Jurkat, Clone E6-1 (cell line): ENCODE measurements at regions not wholly inside any gene's neighbourhood (a gene's known extent, or its start where the extent isn't known, plus 50 kb on each side); places are given as distances from the start of the nearest gene placed in this dataset.
"Not testable (repeated sequence)": the region's sequence is repeated elsewhere in the genome, so short reads cannot be mapped to it uniquely, and the experiment has no call there.

Source experiments
- DNase-seq: peaks from one replicate; pipeline ENCODE4 v3.0.0-alpha.2; 2011; ENCODE audit warnings: low read depth, low spot score
- H3K4me3 ChIP-seq: 2 replicates; pipeline ENCODE4 v1.5.1; 2011; ENCODE audit warnings: mild to moderate bottlenecking, low read length, control low read depth, moderate library complexity

- DNase-seq: no peak
- no peak overlapping the region for H3K4me3 ChIP-seq
Observed at GRCh38 chr14:43308421-43309110, 1198.5 kb downstream of the FSCB start.

GRCh38 chr14:43307836-43308235 lies 1199.2 kb downstream of the FSCB start:
- H3K4me3 ChIP-seq: no peak overlapping the region
- no peak for DNase-seq

GRCh38 chr14:43306053-43306452 lies 1201.0 kb downstream of the FSCB start:
- no peak overlapping the region for H3K4me3 ChIP-seq
- DNase-seq: no peak

DNA sequence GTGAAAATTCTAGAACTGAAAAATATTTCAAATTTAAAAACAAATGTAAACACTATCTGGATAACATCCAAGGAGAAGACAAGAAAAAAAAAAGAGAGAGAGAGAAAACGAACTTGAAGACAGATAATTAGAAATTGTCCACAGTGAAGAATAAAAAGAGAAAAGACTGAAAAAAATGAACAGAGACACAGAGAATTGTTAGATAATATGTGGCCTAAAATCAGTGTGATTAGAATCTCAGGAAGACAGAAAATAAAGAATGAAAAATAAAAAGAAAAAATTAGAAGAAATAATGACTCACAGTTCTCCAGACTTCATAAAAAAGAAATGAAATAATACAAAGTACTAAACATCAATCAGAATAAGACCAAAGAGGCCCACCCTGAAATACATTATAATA lies 1209.3 kb downstream of the FSCB start:
- no peak overlapping the region for H3K4me3 ChIP-seq
- DNase-seq: no peak

GRCh38 chr14:43296061-43296460 lies 1211.0 kb downstream of the FSCB start:
- not testable (repeated sequence) for H3K4me3 ChIP-seq, DNase-seq

DNA sequence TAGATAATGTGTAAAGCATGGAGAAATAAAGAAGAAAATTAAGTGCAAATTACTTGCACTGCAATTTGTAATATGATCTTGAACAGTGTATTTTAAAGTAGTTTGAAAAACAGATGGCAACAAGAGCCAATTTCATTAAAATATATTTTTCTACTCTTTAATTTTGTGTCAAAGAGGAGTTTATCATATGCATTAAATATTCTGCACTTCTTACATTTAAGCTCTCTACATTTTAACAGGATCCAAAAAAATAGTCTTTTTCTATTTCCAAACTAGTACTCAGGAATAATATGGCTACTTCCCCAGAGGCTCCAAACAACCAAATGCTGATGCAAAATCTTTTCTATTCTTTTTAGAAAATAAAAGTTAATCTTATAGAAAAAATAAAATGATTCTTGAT lies 1221.5 kb downstream of the FSCB start:
- H3K4me3 ChIP-seq: no peak overlapping the region
- no peak for DNase-seq

DNA sequence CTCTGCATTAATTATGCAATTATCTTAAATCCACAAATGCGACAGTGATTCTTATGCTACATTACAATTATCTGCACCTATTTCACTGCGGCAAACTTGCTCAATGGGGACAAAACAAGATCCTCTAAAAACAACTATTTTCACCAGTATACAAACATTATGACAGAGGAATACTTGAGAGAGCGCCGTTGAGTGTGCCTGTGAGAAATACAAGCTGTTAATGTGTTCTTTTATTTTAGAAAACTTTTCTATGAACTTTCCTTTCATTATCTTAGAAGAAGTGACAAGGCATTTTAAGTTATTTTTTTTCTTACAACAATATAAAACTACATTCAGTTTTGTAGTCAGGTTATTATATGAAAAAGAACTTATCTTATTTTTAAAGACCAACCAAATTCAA lies 1247.0 kb downstream of the FSCB start:
- DNase-seq: no peak
- H3K4me3 ChIP-seq: no peak overlapping the region

DNA sequence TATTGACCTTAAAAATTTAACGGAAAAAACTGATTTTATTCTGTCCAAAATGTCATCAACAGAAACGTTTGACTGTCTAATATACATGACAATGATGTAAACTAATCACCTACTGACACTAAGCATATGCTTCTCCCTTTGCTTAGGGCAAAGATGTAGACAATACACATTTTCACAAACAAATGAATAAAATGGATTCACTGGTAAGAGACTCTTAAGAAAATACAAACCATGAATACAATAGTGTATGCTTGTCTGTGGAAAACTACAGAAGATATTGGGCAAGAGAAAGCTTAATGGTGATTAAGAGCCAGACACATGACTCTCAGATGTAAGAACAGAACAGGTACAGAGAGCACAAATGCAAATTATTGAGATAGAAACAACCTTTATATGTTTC lies 1248.7 kb downstream of the FSCB start:
- no peak overlapping the region for H3K4me3 ChIP-seq

DNA sequence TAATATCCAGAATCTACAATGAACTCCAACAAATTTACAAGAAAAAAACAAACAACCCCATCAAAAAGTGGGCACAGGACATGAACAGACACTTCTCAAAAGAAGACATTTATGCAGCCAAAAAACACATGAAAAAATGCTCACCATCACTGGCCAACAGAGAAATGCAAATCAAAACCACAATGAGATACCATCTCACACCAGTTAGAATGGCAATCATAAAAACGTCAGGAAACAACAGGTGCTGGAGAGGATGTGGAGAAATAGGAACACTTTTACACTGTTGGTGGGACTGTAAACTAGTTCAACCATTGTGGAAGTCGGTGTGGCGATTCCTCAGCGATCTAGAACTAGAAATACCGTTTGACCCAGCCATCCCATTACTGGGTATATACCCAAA lies 1250.1 kb downstream of the FSCB start:
- not testable (repeated sequence) for H3K4me3 ChIP-seq, DNase-seq

More for the DNA sequence above, 1248.7 kb downstream of the FSCB start:
- no peak for DNase-seq

- no peak overlapping the region for H3K4me3 ChIP-seq
- no peak for DNase-seq
Observed at GRCh38 chr14:43252866-43253265, 1254.2 kb downstream of the FSCB start.

DNA sequence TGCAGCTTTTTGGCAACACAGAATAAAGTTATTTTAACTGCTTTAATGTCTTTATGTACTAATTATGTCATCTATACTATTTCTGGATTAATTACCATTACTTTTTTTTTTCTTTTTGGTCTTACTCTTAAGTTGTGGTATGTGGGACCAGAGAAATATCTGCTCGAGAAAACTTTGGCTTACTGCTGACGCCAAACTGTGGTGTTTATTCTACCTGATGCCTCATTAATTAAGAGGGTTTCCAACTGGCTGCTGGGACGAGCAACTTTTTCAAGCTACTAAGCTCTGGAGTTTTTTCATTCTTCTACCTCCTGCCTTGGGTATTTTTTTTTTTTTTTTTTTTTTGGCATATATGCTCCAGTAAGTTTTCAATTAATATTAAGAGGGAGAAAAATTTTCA lies 1257.5 kb downstream of the FSCB start:
- DNase-seq: no peak
- H3K4me3 ChIP-seq: no peak overlapping the region

- no peak overlapping the region for H3K4me3 ChIP-seq
- no peak for DNase-seq
Observed at GRCh38 chr14:43249116-43249515, 1258.0 kb downstream of the FSCB start.

GRCh38 chr14:43247877-43248276 lies 1259.2 kb downstream of the FSCB start:
- no peak for DNase-seq

DNA sequence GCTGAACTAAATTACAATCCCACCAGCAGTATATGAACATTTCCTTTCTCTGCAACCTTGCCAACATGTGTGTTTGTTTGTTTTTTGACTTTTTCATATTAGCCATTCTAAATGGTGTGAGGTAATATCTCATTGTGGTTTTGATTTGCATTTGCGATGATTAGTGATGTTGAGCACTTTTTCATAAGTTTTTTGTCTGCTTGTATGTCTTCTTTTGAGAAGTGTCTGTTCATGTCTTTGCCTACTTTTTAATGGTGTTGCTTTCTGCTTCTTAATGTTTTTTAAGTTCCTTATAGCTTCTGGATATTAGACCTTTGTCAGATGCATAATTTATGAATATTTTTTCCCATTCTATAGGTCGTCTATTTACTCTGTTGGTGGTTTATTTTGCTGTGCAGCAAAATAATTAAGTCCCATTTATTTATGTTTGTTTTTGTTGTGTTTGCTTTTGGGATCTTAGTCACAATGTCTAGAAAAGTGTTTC lies 1262.9 kb downstream of the FSCB start:
- no peak overlapping the region for H3K4me3 ChIP-seq
- DNase-seq: no peak

More at GRCh38 chr14:43247877-43248276, 1259.2 kb downstream of the FSCB start:
- no peak overlapping the region for H3K4me3 ChIP-seq

GRCh38 chr14:43243168-43243567 lies 1263.9 kb downstream of the FSCB start:
- no peak for DNase-seq
- H3K4me3 ChIP-seq: no peak overlapping the region

GRCh38 chr14:43232261-43232660 lies 1274.8 kb downstream of the FSCB start:
- no peak overlapping the region for H3K4me3 ChIP-seq
- no peak for DNase-seq

DNA sequence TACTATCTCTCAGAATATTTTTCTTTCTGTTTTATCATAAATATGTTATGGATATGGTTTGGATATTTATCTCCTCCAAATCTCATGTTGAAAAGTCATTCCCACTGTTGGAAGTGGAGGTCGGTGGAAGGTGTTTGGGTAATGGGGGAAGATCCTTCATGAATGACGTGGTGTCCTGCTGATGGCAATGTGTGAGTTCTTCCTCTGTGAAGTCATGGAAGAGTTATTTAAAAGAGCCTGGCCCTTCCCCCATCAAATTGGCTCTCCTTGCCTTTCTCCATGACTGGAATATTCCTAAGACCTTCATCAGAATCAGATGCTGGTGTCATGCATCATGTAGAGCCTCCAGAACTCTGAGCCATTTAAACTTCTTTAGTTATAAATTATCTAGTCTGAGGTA lies 1291.6 kb downstream of the FSCB start:
- no peak for DNase-seq
- no peak overlapping the region for H3K4me3 ChIP-seq

DNA sequence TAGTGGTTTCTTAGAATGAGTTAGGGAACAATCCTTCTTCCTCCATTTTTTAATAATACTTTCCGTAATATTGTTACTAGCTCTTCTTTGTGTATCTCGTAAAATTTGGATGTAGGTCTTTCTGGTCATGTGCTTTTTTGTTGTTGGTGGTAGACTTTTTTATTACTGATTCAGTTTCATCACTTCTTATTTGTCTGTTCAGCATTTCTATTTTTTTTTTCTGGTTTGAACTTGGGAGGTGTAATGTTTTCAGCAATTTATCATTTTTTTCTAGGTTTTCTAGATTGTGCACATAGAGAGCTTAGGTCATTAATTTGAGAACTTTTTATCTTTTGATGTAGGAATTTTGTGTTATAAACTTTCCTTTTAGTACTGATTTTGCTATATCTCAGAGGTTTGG lies 1299.9 kb downstream of the FSCB start:
- DNase-seq: no peak
- no peak overlapping the region for H3K4me3 ChIP-seq

DNA sequence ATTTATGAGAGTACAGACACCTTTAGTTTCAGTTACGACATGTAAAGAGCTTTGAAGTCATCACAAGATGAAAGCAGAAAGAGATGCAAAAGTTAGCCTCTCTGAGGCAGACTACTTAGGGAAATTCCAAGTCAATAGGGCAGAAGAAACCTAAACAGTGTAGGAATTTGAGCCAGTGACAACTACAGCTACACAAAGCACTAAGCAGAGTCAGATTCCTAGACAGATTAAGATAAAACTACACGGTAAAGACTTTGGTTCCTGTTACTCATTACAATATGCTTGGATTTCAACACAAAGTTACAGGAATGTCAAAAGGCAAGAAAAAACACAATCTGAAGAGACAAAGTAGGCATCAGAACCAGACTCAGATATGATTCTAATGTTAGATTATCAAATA lies 1302.3 kb downstream of the FSCB start:
- DNase-seq: no peak
- no peak overlapping the region for H3K4me3 ChIP-seq

DNA sequence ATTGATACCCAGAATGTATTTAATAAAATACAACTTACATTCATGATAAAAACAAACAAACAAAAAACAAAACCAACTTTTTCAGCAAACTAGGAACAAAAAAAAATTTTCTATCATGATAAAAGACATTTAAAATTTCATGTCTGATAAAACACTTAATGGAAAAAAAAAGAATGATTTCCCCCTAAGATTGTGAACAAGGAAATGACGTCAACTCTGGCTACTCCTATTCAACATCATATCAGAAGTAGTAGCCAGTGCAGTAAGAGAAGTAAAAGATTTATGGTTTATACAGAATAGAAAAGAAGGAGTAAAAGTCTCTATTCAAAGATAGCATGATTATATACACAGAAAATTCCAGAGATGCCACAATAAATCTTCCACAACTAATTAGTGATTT lies 1306.6 kb downstream of the FSCB start:
- DNase-seq: no peak
- H3K4me3 ChIP-seq: no peak overlapping the region

GRCh38 chr14:43198465-43198864 lies 1308.6 kb downstream of the FSCB start:
- no peak for DNase-seq
- no peak overlapping the region for H3K4me3 ChIP-seq
